ENCODE measurements at regions not wholly inside any gene's neighbourhood (a gene's known extent, or its start where the extent isn't known, plus 50 kb on each side); places are given as distances from the start of the nearest gene placed in this dataset.

DNA sequence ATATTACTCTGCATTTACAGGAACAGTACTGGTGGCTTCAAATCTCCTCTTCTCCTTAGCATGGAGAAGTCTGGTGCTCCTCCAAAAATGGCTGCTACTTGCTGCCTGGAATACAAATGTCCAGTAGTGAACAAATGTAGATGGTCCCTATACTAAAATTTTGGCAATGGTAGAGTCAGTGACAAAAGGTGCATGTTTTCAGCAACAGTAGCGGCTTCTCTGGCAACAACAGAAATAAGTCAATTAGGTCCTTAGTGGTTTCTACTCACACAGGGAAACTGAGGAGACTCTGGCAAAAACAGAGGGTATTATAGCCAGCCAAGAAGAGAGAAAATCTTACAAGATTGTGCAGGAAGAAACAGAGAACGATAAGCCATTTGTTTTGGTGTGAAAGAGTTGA is 1368.4 kb upstream of the ADGRL3 start:
- Mint-ChIP-seq H3K27me3 (ENCODE audit: unreplicated experiment) (peaks cover 3% of the 10 kb centered on the region), H3K4me3 (ENCODE audit: unreplicated experiment) (no peak overlapping the region), H3K4me1 (ENCODE audit: unreplicated experiment) (no peaks in the 10 kb centered on the region), H3K27ac (ENCODE audit: unreplicated experiment) (no peak overlapping the region), H3K9me3 (ENCODE audit: unreplicated experiment) (no peaks in the 10 kb centered on the region), H3K36me3 (ENCODE audit: unreplicated experiment) (no peaks in the 10 kb centered on the region)
- TF ChIP-seq, protein P1, sequence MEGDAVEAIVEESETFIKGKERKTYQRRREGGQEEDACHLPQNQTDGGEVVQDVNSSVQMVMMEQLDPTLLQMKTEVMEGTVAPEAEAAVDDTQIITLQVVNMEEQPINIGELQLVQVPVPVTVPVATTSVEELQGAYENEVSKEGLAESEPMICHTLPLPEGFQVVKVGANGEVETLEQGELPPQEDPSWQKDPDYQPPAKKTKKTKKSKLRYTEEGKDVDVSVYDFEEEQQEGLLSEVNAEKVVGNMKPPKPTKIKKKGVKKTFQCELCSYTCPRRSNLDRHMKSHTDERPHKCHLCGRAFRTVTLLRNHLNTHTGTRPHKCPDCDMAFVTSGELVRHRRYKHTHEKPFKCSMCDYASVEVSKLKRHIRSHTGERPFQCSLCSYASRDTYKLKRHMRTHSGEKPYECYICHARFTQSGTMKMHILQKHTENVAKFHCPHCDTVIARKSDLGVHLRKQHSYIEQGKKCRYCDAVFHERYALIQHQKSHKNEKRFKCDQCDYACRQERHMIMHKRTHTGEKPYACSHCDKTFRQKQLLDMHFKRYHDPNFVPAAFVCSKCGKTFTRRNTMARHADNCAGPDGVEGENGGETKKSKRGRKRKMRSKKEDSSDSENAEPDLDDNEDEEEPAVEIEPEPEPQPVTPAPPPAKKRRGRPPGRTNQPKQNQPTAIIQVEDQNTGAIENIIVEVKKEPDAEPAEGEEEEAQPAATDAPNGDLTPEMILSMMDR (IDR thresholded peaks at IDR 0.05), result no peak
- no peak for DNase-seq (ENCODE audit: extremely low spot score, unreplicated experiment)

DNA sequence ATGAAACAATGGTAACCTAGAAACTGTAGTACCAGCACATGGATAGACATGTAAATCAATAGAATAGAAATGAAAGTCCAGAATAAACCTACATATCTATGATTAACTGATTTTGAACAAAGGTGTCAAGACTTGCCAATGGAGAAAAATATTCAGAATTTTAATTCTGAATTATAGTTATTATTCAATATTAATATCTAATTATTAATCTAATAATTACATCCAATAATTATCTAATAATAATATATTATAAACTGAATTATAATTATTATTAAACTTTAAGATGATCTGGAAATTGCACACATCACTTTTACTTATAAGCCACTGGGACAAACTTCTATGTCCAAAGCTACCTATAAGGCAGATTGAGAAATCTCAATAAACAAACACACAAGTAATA is 1365.2 kb upstream of the ADGRL3 start:
- Mint-ChIP-seq H3K36me3 (ENCODE audit: unreplicated experiment) (no peaks in the 10 kb centered on the region), H3K4me1 (ENCODE audit: unreplicated experiment) (no peaks in the 10 kb centered on the region)

DNA sequence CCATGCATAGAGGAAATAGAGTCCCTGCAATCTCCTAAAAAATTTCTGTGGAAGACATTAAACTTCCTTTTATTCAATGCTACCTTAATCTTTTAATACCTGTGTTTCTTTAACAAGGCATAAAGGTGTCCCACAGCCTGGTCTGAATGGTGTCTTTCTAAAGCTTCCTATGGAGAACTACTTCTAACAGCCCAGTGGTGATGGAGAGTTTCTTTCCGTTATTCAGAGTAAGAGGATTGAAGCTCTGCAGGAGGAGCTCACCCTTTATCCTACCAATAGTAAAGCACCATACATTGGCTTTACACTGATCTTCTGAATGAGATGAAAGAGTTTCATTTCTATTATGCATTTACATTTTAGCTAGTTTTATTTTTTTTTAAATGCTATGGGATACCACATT is 1362.4 kb upstream of the ADGRL3 start:
- Mint-ChIP-seq H3K9me3 (ENCODE audit: unreplicated experiment) (no peaks in the 10 kb centered on the region), H3K4me1 (ENCODE audit: unreplicated experiment) (no peaks in the 10 kb centered on the region), H3K4me3 (ENCODE audit: unreplicated experiment) (no peak overlapping the region), H3K27me3 (ENCODE audit: unreplicated experiment) (no peaks in the 10 kb centered on the region), H3K36me3 (ENCODE audit: unreplicated experiment) (no peaks in the 10 kb centered on the region), H3K27ac (ENCODE audit: unreplicated experiment) (no peak overlapping the region)
- TF ChIP-seq, protein P1 (IDR thresholded peaks at IDR 0.05), result no peak
- DNase-seq (ENCODE audit: extremely low spot score, unreplicated experiment), result no peak

More for the DNA sequence above, 1365.2 kb upstream of the ADGRL3 start:
- TF ChIP-seq, protein P1 (IDR thresholded peaks at IDR 0.05), result no peak
- DNase-seq (ENCODE audit: extremely low spot score, unreplicated experiment), result no peak
- Mint-ChIP-seq H3K4me3 (ENCODE audit: unreplicated experiment) (no peak overlapping the region), H3K27me3 (ENCODE audit: unreplicated experiment) (no peaks in the 10 kb centered on the region), H3K27ac (ENCODE audit: unreplicated experiment) (no peak overlapping the region), H3K9me3 (ENCODE audit: unreplicated experiment) (no peaks in the 10 kb centered on the region)

DNA sequence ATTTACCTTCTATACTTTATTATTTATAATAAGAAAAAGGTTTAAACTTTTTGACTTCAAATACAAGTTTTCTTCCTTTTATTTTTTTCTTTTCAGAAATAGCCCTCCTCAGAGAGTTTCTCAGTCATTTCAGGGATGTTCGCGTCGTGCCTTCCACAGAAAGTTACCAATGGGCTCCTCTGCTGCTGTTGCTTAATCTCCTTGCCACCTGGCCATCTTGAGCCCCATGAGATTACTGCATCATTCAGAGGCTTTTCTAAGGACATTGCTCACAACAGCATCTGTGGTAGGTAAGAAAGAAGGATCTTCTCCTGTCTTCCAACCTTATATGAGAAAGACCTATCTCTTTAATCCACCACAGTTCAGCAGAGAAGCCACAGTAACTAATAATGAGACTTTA is 1361.9 kb upstream of the ADGRL3 start:
- no peak overlapping the region for H3K4me3 Mint-ChIP-seq (ENCODE audit: unreplicated experiment)
- no peak overlapping the region for H3K27ac Mint-ChIP-seq (ENCODE audit: unreplicated experiment)
- TF ChIP-seq, protein P1 (IDR thresholded peaks at IDR 0.05), result no peak
- H3K27me3 Mint-ChIP-seq (ENCODE audit: unreplicated experiment), result no peaks in the 10 kb centered on the region
- no peaks in the 10 kb centered on the region for H3K36me3 Mint-ChIP-seq (ENCODE audit: unreplicated experiment)
- H3K4me1 Mint-ChIP-seq (ENCODE audit: unreplicated experiment), result no peaks in the 10 kb centered on the region
- no peaks in the 10 kb centered on the region for H3K9me3 Mint-ChIP-seq (ENCODE audit: unreplicated experiment)
- DNase-seq (ENCODE audit: extremely low spot score, unreplicated experiment), result no peak

DNA sequence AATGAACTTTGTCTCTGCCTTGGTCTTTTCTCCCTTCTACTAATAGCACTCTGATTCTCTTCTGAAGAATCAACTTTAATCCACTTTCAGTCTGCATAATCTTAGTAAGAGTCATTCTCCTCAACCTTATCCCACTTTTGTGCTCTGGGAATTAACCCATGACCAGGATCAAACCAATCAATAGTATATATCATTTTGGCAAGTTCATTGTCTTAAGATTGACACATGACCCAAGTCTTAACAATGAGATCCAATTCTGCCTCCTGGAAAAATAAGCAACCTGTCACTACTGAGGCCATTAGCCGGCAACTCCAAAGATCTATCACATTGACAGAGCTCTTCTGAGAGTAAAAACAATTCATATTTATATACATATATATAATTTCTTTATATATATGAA is 1358.4 kb upstream of the ADGRL3 start:
- H3K36me3 Mint-ChIP-seq (ENCODE audit: unreplicated experiment), result no peaks in the 10 kb centered on the region
- DNase-seq (ENCODE audit: extremely low spot score, unreplicated experiment), result no peak
- H3K27ac Mint-ChIP-seq (ENCODE audit: unreplicated experiment), result no peak overlapping the region
- TF ChIP-seq, protein P1 (IDR thresholded peaks at IDR 0.05), result no peak
- no peaks in the 10 kb centered on the region for H3K4me1 Mint-ChIP-seq (ENCODE audit: unreplicated experiment)
- H3K4me3 Mint-ChIP-seq (ENCODE audit: unreplicated experiment), result no peak overlapping the region
- no peaks in the 10 kb centered on the region for H3K27me3 Mint-ChIP-seq (ENCODE audit: unreplicated experiment)
- H3K9me3 Mint-ChIP-seq (ENCODE audit: unreplicated experiment), result peaks cover 3% of the 10 kb centered on the region
